Vagina (tissue), 2 donors: ENCODE measurements at regions not wholly inside any gene's neighbourhood (a gene's known extent, or its start where the extent isn't known, plus 50 kb on each side); places are given as distances from the start of the nearest gene placed in this dataset.

ENCODE experiments used
- CTCF ChIP-seq, 3 experiments: fragments of 450-650 bp in 2 of 3; fragments of 200-600 bp in 1 of 3; sonication (generic) in 1 of 3; IDR thresholded peaks; one replicate each; pipeline ENCODE4 v1.5.1; 2017 to 2019; ENCODE audit warnings: antibody characterized with exemption in 3 of 3, mild to moderate bottlenecking in 2 of 3, moderate library complexity in 2 of 3
- POLR2A ChIP-seq, 2 donors: fragments of 450-650 bp; IDR thresholded peaks; one replicate each; pipeline ENCODE4 v1.6.1; 2017; ENCODE audit warnings: antibody characterized with exemption in 2 of 2, mild to moderate bottlenecking in 2 of 2, moderate library complexity in 2 of 2

GRCh38 chr6:139480356-139481165 lies 106.1 kb upstream of the CITED2 start:
- TF ChIP-seq CTCF (IDR thresholded peaks at IDR 0.05) (no peak), POLR2A (IDR thresholded peaks at IDR 0.05) (no peak)
